Activated CD4-positive, alpha-beta T cell treated with anti-CD3 and anti-CD28 coated beads, Interleukin-2, amount 50 U/mL, for 16 hours (primary cell): ENCODE measurements at regions not wholly inside any gene's neighbourhood (a gene's known extent, or its start where the extent isn't known, plus 50 kb on each side); places are given as distances from the start of the nearest gene placed in this dataset.
A peak's percentile ranks its signal among the peaks of the same experiment; 100 is the strongest.
"Not testable (repeated sequence)": the region's sequence is repeated elsewhere in the genome, so short reads cannot be mapped to it uniquely, and the experiment has no call there.

Experiments used
- DNase-seq: peaks from one replicate; pipeline ENCODE4 v3.0.0-alpha.2; 2020

DNA sequence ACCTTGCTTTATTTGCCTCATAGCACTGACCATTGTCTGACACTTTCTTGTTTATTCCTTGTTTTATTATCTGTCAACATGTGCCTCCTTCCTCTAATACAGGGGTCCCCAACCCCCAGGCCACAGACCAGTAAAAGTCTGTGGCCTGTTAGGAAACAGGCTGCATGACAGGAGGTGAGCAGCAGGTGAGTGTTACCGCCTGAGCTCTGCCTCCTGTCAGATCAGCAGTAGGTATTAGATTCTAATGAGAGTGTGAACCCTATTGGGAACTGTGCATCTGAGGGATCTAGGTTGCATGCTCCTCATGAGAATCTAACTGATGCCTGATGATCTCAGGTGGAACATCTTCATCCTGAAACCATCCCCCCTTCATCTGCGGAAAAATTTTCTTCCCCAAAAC, 228.0 kb downstream of the HINT1 start:
- DNase-seq: no peak

DNA sequence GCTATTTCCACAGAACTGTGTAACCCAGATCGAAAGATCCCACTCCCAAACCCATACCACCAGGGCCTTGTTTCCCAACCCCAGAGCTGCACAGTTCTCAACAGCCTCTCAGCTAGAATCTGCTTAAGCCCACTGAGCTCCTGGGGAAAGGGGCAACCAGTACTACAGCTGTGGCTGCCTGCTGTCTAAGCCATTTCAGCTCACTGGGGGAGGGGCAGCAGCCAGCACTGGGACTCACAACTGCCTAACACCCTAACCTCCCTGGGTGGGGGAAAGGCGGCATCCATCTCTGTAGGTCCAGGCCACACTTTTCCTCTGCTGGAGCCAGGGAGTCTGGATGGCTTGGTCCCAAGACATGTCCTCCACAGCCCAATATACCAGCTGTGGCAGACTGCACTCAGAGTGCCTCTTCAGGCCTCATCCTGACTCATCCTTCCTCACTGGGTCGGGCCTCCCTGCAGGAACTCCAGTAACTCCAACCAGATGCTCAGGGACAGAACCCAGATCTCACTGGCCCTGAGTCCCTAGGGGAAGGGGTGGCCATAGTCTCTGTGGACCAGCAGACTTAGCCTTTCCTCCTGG, 241.4 kb downstream of the HINT1 start:
- no peak for DNase-seq

DNA sequence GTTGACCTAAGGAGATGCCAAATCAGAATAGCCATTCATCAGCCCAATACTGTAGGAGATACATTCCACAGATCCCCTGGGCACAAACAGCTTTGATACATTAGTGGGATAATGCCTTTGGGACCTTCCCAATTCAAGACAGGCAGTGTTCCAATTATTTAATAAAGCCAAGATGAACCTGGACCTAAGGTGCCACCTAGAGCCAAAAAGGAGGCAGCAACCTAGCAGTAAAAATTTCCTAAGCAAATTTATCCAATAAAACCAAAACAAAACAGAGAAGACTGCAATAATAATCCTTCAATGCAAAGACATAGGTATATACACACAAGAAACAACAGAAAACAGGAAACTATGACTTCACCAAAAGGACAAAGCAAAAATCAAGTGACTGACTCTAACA, 253.0 kb downstream of the HINT1 start:
- DNase-seq: no peak

DNA sequence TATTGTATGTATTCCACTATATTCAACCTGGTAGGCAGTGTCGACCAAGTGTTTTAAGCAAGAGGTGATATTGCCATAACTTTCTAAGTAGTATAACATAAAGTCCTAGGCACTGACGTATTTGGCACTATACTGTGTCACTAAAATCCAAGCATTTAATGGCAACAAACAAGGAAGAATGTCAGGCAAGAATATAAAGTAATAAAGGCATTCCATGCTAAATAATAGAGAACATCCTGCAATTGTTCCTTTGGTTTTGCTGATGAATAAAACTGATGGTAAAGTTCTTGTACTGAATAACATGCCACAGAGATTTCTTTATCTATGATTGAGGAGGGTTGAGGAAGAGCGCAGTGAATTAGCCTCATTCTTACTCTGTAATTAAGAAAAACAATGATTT, 256.9 kb downstream of the HINT1 start:
- no peak for DNase-seq

DNA sequence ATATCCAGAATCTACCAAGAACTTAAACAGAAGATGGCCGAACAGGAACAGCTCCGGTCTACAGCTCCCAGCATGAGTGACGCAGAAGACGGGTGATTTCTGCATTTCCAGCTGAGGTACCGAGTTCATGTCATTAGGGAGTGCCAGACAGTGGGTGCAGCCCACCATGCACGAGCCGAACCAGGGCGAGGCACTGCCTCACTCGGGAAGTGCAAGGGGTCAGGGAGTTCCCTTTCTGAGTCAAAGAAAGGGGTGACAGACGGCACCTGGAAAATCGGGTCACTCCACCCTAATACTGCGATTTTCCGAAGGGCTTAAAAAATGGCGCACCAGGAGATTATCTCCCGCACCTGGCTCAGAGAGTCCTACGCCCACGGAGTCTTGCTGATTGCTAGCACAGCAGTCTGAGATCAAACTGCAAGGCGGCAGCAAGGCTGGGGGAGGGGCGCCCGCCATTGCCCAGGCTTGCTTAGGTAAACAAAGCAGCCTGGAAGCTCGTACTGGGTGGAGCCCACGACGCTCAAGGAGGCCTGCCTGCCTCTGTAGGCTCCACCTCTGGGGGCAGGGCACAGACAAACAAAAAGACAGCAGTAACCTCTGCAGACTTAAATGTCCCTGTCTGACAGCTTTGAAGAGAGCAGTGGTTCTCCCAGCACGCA, 267.4 kb downstream of the HINT1 start:
- not testable (repeated sequence) for DNase-seq

DNA sequence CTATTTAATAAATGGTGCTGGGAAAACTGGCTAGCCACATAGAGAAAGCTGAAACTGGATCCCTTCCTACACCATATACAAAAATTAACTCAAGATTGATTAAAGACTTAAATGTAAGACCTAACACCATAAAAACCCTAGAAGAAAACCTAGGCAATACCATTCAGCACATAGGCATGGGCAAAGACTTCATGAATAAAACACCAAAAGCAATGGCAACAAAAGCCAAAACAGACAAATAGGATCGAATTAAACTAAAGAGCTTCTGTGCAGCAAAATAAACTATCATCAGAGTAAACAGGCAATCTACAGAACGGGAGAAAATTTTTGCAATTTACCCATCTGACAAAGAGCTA, 267.9 kb downstream of the HINT1 start:
- DNase-seq: not testable (repeated sequence)

DNA sequence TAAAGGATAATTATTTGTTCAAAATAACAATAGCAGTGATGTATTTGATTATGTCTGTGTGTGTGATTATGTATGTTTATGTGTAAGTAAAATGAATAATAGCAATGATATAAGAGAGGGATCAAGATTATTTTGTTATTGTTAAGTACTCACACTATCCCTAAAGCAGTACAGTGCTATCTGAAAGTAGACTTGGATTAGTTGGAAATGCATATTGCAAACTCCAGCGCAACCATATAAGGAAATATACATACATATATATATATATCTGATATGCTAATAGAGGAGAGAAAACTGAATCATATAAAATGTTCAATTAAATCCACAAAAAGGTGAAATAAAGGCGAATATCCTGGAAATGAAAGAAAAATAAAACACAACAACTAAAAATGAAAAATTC, 268.4 kb downstream of the HINT1 start:
- no peak for DNase-seq

DNA sequence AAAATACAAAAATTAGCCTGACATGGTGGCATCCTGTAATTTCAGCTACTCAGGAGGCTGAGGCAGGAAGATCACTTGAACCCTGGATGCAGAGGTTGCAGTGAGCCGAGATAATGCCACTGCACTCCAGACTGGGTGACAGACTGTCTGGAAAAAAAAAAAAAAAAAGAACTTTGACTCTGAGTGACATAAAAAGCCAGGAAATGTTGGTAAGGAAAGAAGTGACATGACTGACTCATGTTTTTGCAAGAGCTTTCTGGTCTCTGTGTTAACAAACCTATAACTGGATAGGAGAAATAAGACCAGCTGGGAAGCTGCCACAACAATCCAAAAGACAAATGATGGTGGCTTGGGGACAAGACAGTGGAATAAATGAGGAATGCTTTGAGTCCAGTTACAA, 272.1 kb downstream of the HINT1 start:
- no peak for DNase-seq

DNA sequence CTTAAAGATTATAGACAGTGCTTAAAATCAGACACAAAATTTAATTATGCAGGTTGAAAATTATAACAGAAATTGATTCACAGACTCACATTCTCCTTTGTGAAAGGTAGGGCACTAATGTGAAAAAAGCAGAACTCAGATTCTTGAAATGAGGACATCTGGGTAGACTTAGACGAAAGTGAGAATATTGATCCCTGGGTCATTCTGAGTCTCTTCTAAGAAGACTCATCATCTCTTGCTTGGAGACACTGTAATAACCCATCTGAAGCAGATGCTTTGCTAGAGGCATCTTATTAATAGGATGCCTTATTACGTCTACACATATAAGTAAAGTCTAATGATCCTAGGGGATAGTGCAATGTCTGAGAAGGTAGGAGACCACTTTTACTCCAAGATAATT, 274.4 kb downstream of the HINT1 start:
- DNase-seq: no peak

DNA sequence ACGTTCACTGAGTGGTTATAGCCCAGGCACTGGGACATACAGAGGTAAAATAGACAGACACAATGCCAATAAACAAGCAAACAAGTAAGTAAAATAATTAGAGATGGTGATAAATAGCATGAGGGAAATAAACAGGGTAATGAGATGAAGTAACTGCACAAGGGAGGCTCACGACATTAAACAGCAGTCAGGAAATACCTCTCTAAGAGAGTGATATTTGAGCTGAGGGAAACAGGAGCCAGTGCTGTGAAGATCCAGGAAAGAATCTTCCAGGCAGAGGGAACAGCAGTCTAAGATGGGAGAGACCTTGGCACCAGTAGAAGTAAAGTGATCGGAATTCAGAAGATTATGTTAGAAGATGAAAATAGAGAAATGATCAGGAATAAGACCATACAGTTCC, 279.4 kb downstream of the HINT1 start:
- DNase-seq: no peak

DNA sequence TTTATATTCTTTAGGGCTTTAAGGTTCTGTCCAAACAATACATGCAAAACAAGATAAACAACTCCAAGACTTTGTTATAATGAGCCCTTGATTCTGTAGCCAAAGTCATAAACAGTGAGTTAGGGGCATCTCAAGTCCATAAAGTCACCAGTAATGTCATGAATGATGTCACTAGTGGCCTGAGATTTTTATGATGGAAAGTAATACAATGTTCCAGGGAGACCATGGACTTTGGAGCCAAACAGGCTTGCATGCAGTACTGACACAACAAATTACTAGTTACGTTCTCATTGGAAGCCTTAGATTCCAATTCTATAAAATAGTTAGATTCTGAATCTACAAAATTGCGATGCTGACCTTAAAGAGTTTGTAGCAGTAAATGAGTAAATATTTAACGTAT, 280.0 kb downstream of the HINT1 start:
- DNase-seq: no peak

DNA sequence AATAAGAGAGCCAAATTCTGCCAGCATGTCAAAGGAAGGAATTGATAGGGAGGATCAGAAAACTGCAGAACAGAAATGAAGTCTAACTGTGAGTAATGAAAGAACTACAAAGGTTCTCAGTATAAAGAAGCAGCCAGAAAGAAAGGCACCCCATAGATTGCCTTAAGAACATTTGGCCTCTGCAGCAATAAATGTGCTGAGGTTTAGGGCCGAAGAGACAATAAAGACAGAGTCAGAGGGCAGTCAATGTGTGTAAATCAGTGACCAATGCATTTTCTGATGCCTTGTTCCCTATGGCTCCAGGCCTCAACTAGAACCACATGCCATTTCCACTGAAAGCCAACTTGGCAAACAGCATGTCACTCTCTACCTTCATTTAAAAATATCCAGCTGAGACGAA, 281.0 kb downstream of the HINT1 start:
- DNase-seq: no peak

DNA sequence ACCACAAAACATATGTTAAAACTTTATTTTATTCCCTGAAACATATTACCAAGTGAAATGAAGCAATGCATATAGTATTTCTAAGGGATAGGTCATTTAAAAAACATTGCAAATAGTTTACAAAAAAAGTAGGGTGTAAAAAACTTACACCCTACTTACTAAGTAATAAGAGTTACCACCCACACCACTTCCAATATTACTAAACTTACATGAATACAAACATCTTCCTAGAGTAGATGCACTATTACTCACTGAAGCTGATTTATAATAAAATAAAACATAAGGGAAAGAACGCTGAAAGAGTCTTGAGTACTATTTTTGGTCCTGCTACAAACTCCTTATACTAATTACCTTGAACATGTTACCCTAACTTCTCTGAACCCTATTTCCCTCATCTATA, 289.4 kb downstream of the HINT1 start:
- DNase-seq: no peak

DNA sequence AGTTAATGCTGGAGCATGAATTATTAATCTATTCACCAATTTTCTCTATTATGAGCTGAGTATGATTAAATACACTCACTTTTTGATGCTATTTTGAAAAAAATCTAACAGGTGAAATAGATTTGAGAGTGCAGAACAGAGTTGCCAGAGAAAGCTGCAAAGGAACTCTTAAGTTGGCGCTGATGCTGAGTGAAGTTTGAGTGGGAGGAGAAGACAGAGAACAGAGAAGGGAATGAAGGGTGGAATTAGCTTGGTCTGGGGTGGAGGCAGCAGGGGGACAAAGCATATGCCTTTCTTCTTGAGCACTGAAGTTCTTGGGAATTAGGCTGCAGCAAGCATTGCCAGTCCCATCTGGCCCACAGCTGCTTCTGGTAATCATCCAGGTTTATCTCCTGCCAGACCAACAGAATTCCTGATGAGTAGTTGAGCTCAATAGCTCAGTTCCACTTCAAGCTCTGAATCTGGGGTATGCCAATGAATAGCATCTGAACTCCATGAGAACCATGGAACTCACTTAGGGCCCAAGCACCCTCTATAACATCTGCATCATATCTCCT, 290.1 kb downstream of the HINT1 start:
- DNase-seq: no peak

DNA sequence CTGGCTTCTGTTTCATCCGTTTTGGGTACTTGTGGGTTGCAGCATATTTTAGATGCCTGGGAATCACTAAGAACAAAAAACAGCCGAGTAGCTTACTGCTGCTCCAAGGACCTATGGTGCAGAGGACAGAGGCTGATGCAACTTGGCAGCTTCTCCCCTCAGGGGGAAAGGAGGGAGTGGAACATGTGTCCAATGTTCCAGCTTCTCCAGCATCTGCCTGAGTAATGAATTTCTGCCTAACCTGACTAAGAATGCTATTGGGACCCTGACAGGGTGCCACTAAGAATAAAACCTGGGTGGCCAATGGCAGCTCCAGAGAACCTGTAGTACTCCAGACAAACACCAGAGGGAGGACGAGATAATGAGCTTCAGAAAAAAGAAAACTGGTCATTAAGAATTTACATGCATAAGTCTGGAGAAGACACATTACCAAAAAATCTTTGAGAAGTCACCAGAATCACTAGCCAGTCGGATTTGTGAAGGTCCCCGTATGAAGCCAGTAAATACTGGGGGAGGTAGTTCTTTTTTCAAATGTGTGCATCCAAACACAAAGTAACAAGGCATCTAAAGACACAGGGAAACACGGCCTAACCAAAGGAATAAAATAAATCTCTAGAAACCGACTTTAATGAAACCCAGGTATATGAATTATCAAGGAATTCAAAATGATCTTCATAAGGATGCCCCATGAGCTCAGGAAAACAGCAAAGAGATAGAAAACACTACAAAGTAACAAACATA, 293.5 kb downstream of the HINT1 start:
- DNase-seq: peak; percentile 38

DNA sequence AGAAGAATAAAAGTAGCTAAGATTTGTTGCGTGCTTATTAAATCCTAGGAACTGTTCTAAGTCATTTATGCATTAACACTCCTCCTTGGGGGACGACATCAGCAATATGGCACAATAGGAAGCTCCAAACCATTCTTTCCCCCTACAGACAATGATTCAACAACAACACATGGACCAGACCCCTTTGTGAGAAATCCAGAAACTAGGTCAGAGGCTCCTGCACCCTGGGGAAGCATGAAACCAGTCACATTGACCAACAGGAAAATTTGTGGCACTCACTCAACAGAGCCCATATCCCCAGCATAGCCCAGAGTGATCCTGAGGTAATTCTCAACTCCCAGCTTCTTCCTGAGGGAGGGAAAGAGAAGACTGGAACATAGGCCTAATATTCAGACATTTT, 294.4 kb downstream of the HINT1 start:
- DNase-seq: no peak

DNA sequence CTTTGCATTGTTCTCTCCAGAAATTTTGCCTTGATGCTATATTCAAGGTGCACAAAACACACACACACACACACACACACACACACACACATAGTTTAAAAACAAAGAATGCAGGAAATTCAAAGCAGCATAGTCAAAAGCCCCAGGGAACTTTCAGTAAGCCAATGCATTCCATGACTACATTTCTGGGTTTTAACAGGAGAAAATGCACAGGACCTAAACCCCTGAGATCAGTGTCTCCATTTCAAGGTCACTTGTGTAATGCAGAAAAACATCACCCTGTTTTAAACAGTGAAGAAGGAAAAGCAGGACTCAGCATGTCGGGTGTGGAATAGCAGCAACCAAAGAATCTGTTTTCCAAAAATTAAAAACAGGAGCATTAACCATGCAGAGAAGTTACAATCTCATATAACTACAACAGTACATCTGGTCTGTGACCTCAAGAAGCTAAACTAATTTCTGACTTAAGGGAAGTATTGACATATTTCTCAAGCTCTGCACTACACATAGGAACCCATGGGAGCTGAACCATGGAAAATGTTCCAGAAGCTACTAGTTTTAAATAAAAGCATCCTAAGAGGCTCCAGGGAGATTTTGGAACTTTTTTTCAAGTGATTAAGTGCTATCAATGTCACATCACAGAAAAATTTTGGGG, 296.7 kb downstream of the HINT1 start:
- no peak for DNase-seq

DNA sequence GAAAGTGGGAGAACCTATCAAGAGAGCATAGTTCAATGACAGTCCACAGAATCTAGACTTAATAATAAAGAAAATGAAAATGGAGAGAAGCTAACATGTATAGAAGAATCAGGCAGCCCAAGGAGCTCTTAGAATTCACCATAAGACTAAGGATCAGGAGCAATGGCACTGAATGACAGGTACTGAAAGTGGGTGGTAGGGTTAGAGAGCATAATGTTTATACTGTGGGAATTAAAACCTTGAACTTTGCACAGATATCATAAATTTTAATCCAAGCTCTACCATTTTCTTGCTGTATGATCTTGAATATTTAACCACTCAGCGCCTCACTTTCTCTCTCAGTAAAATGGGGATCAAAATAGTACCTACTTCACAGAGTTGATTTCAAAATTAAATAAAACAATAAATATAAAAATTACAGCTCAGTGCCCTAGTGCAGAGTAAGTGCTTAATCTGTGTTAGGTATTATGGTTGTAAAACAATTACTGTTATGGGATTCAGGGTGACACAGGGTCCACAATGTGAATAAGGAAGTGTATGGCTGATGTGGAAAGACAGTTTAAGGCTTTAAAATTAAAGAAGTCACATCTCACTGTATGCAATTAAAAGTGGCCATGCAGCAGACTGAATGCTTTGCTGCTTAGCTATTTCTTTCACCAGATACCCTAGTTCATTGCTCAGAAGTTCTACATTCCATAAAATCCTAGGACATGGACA, 319.8 kb downstream of the HINT1 start:
- no peak for DNase-seq

DNA sequence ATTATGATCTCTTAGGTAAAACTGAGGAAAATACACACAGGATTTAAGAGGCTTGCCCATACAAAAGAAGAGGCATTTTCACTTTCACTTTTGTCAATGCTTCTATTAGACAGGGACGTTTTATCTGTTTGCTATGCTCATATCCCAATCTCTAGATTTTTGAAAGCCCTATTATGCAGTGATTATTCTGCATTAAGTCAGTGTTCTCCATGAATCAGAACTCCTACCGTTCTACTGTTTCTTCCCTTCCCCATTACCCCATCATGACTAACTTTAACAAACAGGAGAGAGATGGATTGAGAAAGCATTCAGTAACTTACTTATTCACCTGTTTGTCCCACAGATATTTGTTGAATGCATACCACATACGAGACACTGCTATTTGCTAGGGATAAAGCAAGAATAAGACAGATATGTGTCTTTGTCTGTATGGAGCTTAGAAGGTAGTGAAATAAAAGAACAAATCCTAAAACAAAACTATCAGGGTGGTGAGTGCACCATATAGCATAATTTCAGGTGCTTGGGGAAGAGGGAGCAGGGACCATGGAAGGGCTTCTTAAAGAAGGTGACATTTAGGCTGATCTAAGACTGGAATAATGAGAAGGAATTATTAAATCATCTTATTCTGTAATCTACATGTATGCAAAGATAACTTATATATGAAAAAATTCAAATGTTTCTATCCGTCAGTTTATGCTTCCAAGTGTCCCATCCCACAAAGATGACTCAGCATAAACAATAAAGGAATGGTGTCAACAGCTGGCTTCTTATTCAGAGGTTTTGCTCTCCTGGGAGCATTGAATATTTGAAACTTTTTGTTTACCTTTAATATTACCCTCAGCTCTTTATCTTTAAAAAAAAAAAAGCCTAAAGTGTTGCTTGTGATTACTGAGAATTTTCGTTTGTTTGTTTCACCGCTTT, 328.1 kb downstream of the HINT1 start:
- no peak for DNase-seq

DNA sequence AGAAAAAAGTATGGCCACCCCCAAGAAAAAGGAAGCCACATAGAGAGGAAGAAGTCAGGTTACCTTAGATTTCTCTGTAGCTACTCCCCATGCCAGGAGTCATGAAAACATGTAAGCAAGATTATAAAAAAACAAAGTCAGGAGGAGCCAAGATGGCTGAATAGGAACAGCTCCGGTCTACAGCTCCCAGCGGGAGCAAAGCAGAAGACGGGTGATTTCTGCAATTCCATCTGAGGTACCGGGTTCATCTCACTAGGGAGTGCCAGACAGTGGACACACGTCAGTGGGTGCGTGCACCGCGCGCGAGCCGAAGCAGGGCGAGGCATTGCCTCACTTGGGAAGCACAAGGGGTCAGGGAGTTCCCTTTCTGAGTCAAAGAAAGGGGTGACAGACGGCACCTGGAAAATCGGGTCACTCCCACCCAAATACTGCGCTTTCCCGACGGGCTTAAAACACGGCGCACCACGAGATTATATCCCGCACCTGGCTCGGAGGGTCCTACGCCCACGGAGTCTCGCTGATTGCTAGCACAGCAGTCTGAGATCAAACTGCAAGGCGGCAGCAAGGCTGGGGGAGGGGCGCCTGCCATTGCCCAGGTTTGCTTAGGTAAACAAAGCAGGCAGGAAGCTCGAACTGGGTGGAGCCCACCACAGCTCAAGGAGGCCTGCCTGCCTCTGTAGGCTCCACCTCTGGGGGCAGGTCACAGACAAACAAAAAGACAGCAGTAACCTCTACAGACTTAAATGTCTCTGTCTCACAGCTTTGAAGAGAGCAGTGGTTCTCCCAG, 347.3 kb downstream of the HINT1 start:
- DNase-seq: not testable (repeated sequence)

DNA sequence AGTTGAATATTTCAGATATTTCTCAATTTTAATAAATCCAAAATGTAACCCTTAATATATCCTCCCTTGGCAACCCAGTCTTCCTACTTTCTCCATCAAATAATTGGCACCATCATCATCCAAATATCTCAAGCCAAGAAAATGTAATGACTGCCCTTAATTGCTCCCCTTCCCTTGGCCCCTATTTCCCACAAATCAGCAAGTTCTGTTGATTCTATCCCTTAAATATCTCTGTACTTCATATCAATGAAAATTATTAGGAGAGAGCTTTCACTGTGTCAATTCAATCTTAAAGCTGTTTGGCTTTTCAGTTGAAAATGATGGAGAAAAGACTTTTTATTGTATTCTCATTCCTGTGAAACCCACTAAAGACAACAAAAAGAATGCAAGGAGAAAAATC, 349.8 kb downstream of the HINT1 start:
- no peak for DNase-seq
